ENCODE measurements at regions not wholly inside any gene's neighbourhood (a gene's known extent, or its start where the extent isn't known, plus 50 kb on each side); places are given as distances from the start of the nearest gene placed in this dataset.

DNA sequence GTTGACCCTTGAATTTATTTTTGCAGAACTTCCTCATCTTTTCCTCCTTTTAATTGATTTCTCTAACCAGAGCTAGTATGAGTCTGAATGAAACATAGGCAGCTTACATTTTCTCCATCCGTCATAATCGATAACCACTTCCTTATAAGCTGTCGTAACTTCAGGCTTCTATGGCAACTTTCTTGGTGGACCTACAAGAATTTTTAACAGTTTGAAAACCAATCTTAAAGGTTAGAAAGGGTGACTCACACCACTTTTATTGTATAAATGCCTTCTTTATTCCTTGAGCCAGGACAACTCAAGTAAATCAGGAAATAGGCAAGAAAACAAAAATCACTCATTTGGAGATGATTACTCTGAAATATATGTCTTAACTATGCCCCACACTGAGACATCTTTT, 105.7 kb upstream of the KL start:
- no peak for DNase-seq (ENCODE audit: low spot score)

GRCh38 chr13:32911506-32911905, 104.7 kb upstream of the KL start:
- DNase-seq (ENCODE audit: low spot score) = peak; percentile 9

- DNase-seq (ENCODE audit: low spot score) = no peak
These were observed 101.5 kb upstream of the KL start for GRCh38 chr13:32914686-32915085.

DNA sequence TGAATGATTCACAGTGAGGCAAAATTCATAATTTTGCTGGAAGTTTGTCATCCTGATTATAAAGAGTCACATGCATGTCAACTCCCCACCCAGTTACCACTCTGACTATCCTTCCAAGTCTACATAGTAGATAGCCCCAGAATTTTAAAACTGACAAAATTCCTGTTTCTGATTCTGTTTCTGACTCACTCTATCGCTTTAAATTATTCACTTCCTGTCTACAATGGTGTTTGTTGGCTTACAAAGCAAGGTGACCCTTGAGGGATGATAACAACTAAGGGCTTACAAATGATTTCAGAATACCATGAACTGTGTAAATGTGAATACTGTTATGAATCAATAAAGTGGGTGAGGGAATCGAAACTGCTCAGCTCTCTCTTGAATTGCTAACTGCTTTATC, 98.7 kb upstream of the KL start:
- no peak for DNase-seq (ENCODE audit: low spot score)

GRCh38 chr13:32923725-32924124, 92.5 kb upstream of the KL start:
- DNase-seq (ENCODE audit: low spot score) = no peak

DNA sequence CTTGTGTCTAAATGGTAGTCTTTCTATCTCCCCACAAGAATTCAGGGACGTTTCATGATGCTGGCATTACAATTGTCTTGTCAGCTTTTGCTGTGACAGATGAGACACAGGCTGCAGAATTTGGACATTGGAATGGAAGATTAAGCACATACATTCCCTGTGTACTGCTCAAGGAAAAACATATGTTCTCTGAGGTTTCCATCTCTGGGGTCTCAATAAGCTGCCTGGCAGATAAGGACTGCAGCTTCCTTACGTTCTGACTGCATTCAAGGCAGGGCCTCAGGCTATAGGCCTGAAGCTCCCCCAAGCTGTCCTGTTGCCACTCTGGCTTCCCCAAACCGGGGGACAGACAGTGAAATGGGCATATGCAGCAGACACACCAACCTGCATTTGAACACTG, 91.3 kb upstream of the KL start:
- no peak for DNase-seq (ENCODE audit: low spot score)

DNA sequence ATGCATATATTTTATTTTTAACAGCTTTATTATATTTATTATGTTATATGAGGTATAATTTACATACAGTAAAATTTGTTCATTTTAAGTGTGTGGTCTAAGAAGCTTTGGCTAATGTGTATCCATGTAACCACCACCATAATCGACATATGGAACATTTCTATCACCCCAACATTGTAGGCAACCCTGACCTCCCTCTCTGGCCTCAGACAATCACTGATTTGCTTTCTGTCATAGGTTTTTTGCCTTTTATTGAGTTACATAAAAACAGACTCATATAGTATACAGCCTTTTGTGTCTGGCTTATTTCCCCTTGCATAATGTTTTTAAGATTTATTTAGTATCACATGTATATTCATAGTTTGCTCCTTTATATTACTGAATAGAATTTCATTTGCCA, 90.7 kb upstream of the KL start:
- DNase-seq (ENCODE audit: low spot score) = no peak

DNA sequence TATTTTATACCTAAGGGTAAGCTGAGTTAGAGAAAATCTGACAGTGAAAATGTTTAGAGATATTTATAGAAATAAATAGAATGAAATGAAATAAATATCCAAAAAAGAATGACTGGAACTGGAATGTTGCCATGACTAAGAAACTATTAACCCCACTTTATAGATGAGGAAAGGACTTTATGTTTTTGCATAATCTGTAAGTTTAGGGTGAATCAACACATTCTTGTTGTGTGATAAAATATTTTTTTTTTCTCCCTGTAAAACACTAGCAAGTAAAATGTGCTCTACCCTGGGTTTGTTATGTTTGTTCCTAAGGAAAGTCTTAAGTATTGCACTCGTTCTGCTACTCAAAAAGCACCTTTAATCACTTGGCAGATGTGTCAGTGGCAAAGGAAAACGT, 83.8 kb upstream of the KL start:
- no peak for DNase-seq (ENCODE audit: low spot score)

DNA sequence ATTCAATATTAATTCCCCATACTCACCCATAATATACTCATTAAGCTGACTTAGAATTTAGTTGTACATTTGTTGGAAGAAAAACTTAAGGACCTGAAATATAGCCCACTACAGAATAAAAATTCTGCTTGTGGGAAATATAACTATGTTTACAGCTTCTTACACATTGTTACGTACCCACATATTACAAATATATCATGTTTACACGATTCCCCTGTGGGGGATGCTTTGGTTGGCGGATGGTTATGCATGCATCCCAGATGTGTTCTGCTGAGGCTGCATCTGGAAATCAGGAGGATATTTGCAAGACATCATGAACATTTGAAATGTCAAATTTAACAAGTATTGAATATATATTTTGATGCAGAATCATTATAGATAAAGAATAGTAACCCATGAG, 79.5 kb upstream of the KL start:
- no peak for DNase-seq (ENCODE audit: low spot score)

GRCh38 chr13:32938314-32938713, 77.9 kb upstream of the KL start:
- DNase-seq (ENCODE audit: low spot score) = no peak

GRCh38 chr13:32938907-32939306, 77.3 kb upstream of the KL start:
- no peak for DNase-seq (ENCODE audit: low spot score)

DNA sequence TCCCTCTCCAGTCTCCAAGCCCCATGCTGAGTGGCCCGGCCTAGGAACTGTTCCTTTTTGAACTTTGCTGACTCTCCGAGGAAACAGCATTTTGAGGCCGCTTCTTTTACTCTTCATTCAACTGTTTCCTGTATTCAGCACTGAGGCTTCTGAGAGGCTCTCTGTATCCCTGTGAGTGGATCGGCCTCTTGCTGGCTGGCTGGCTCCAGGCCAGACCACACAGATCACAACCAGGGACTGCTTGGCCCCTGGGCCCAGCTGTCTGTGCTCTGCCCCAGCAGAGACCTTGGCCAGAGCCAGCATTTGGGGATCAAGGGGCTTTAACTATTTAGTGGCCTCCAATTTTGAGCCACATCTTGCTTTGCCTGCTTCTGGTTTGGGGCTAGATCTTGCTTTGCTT, 75.6 kb upstream of the KL start:
- no peak for DNase-seq (ENCODE audit: low spot score)

GRCh38 chr13:32941368-32941767, 74.9 kb upstream of the KL start:
- no peak for DNase-seq (ENCODE audit: low spot score)

DNA sequence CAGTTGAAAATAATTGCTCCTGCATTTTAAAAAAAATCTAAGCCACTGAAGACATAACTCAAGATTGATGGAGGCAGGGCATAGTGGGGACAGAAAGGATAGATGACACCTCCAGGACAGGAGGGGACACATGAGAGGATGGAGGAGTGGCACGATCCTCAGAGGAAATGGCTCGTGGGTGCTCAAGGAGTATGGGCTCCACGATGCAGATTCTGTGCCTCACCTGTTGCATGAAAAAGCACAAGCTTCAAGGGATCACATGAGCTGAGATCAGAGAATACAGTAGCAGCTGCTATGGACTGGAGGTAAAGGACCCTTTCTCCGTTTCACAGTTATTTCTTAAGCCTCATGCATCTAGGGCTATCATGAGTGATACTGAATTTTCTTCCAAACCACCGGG, 69.7 kb upstream of the KL start:
- DNase-seq (ENCODE audit: low spot score) = no peak

DNA sequence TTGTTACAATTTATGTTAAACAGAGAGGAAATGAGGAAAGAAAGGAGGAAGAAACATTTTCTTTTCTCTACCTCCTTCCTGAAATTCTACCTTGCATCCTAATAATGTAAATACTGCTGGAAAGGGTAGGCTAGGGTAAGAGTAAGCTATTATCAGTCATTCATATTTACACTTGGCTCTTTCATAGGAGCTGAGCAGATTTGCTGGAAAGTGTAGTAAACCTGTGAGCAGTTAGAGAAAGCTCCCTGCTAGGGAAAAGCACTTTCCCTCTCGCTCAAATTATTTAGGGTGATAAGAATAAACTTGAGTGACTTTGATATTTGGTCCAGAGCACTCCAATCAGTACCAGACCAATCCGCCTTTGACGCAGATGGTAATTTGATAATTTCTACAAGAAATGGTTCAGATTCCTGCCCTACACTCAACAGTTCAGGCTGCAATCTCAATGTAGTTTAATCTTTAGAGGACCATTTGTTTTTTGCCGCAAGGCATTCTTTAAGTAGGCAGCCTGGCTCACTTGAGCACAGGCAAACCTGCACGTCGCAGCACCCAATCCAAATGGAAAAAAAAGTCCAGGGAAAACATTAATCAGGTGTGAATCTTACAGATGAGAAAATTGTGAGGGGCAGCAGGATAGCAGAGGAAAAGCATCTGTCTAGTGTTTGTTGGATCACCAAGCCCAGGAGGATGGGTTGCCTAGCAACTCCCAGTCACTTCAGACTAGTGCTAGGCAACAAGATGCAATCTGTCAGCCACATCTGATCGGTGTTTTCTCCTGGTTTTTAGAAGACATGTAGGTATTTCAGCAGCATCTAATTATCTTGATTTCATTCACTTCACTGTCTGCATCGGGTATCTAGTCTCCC, 68.6 kb upstream of the KL start:
- no peak for DNase-seq (ENCODE audit: low spot score)

GRCh38 chr13:32949820-32950219, 66.4 kb upstream of the KL start:
- DNase-seq (ENCODE audit: low spot score) = no peak

DNA sequence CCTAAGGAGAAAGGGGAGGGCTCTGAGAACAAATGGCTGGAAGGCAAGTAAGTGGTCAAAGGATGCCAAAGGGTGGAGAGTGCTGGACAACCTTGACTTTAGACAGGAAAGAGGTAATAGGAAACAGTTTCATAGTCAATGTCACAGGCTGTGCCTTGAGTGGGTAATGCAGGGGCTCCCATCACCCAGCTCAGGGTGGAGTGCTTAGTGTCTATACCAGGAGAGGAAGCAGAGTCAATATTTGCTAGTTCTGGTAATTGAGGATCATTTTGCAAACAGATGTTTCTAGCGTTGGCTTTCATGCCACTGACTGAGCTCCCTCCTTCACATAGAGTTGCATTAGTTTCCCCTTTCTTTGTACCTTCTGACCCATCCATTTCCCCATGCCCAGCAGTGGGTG, 64.6 kb upstream of the KL start:
- DNase-seq (ENCODE audit: low spot score) = no peak

DNA sequence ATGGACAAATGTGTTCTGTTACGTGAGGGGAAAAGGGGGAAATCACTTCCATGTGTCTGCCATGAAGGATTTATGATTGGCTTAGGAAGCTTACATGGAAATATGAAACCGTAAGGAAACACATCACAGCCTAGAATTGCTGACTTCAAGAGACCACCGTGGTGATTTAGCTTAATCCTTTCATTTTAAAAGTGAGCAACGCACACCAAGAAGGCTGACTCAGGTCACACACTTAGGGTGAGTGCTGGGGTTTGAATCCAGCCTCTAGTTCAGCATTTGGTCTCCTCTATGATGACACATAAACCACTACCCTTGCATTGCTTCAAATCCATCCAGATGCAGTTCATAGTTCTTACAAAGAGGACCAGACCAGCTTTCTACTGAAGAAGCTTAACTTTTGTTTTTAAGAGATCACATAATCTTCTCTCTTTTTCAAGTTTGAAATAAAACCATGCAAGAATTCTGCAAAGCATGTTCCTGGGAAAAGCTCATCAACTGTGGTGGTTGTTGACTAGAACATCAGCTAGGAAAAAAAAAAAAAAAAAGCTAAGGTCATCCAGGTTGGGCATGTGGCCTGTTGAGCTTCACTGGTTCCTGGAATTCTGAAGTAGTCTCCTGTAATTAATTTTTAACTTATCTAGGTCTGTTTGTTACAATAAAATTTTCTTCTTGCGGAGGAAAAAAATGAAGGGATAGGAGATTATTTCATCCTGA, 60.2 kb upstream of the KL start:
- DNase-seq (ENCODE audit: low spot score) = no peak

DNA sequence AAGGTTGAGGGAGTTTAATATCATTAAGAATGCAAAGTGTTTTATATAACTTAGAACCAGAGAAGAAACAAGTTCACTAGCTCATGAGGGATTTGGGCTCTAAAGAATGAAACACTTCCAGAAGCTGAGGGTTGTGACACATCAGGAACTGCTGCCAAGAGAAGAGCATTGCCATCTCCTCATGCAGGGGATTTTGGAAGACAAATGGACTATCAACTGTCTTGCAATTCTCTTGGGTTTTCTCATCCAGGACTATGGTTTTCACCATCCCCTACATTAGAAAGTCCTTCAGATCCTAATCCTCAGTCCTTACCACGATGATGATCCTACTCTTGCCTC, 59.7 kb upstream of the KL start:
- DNase-seq (ENCODE audit: low spot score) = no peak

- DNase-seq (ENCODE audit: low spot score) = no peak
These were observed 55.6 kb upstream of the KL start for GRCh38 chr13:32960626-32961025.

- DNase-seq (ENCODE audit: low spot score) = no peak
These were observed 54.5 kb upstream of the KL start for GRCh38 chr13:32961724-32962123.

DNA sequence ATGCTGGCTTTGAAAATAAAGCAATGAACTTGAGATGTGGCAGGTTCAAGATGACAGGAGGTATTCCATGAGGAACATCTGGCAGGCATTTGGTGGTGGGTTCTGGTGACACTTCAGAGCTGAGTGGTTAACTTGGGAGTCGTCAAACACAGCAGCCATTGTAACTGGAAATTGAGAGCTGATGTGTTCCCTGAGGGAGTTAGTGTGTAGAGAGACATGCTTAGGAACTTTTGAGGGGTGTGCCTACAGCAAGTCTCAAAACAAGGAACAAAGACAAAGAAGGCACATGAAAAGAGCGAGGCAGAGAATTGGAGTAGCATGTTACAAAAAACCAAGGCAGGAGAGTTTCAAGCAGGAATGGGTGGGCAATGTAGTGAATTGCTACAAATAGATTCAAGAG, 53.9 kb upstream of the KL start:
- no peak for DNase-seq (ENCODE audit: low spot score)

GRCh38 chr13:32964987-32965386, 51.2 kb upstream of the KL start:
- DNase-seq (ENCODE audit: low spot score) = no peak
